ENCODE measurements at regions not wholly inside any gene's neighbourhood (a gene's known extent, or its start where the extent isn't known, plus 50 kb on each side); places are given as distances from the start of the nearest gene placed in this dataset.

DNA sequence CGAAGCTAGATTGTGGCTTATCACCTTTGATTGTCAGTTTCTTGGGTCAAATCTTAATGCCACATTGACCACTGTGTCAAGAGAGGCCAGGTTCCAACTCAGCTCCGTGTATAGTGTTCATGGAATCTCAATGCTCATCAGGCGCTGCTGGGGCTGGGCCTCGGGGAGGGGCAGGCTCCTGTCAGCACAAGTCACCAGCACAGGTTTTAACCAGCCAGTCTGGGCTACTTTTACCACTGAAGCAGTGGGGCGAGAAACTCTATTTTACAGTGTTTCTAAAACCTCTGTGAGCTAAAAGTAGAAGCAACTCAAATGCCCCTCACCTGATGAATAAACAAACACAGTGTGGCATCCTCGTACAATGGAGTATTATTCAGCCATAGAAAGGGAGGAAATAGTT, 118.7 kb upstream of the GJB6 start:
- TF ChIP-seq, protein P1, sequence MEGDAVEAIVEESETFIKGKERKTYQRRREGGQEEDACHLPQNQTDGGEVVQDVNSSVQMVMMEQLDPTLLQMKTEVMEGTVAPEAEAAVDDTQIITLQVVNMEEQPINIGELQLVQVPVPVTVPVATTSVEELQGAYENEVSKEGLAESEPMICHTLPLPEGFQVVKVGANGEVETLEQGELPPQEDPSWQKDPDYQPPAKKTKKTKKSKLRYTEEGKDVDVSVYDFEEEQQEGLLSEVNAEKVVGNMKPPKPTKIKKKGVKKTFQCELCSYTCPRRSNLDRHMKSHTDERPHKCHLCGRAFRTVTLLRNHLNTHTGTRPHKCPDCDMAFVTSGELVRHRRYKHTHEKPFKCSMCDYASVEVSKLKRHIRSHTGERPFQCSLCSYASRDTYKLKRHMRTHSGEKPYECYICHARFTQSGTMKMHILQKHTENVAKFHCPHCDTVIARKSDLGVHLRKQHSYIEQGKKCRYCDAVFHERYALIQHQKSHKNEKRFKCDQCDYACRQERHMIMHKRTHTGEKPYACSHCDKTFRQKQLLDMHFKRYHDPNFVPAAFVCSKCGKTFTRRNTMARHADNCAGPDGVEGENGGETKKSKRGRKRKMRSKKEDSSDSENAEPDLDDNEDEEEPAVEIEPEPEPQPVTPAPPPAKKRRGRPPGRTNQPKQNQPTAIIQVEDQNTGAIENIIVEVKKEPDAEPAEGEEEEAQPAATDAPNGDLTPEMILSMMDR (conservative IDR thresholded peaks at IDR 0.05; ENCODE audit: low read depth, low read length) = no peak
- TF ChIP-seq POLR2A (IDR thresholded peaks at IDR 0.05; ENCODE audit: low read depth, low read length) (no peak), MXI1 (IDR thresholded peaks at IDR 0.05; ENCODE audit: borderline replicate concordance, low read depth, low read length) (no peak), MAFK (IDR thresholded peaks at IDR 0.05; ENCODE audit: low read depth, low read length) (no peak), RAD21 (IDR thresholded peaks at IDR 0.05; ENCODE audit: low read length) (no peak), CHD1 (IDR thresholded peaks at IDR 0.05; ENCODE audit: low read depth, low read length) (no peak)
